ENCODE measurements at regions not wholly inside any gene's neighbourhood (a gene's known extent, or its start where the extent isn't known, plus 50 kb on each side); places are given as distances from the start of the nearest gene placed in this dataset.

DNA sequence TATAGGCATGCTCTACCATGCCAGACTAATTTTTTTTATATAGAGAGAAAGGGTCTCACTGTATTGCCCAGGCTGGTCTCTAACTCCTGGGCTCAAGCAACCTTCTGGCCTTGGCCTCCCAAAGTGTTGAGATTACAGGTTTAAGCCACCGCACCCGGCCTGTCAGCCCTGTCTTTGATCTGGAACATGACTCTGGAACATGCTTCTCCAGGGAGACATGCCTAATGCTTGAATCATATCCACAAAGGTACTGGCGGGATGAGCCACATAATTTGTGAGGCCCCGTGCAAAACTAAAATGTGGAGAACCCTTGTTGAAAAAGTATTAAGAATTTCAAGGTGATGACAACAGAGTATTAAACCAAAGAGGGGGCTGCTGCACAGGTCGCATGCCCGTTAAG is 282.8 kb downstream of the ARHGAP12 start:
- H3K9me3 ChIP-seq (ENCODE audit: insufficient read depth, low read depth, low read length), result no peaks in the 10 kb centered on the region
- Mint-ChIP-seq H3K36me3 (ENCODE audit: low read depth, unreplicated experiment) (no peaks in the 10 kb centered on the region), H3K27ac (ENCODE audit: unreplicated experiment) (no peak overlapping the region), H3K27me3 (ENCODE audit: low read depth, unreplicated experiment) (peaks cover 2% of the 10 kb centered on the region), H3K4me1 (ENCODE audit: low read depth, unreplicated experiment) (peaks cover 16% of the 10 kb centered on the region), H3K9me3 (ENCODE audit: unreplicated experiment) (peaks cover 11% of the 10 kb centered on the region), H3K4me3 (ENCODE audit: unreplicated experiment) (no peak overlapping the region)
- H3K9ac ChIP-seq (ENCODE audit: low read length), result no peak overlapping the region
- no peak for TF ChIP-seq EZH2 (IDR thresholded peaks at IDR 0.05; ENCODE audit: insufficient read depth, low read length)
- TF ChIP-seq, protein P1, sequence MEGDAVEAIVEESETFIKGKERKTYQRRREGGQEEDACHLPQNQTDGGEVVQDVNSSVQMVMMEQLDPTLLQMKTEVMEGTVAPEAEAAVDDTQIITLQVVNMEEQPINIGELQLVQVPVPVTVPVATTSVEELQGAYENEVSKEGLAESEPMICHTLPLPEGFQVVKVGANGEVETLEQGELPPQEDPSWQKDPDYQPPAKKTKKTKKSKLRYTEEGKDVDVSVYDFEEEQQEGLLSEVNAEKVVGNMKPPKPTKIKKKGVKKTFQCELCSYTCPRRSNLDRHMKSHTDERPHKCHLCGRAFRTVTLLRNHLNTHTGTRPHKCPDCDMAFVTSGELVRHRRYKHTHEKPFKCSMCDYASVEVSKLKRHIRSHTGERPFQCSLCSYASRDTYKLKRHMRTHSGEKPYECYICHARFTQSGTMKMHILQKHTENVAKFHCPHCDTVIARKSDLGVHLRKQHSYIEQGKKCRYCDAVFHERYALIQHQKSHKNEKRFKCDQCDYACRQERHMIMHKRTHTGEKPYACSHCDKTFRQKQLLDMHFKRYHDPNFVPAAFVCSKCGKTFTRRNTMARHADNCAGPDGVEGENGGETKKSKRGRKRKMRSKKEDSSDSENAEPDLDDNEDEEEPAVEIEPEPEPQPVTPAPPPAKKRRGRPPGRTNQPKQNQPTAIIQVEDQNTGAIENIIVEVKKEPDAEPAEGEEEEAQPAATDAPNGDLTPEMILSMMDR (IDR thresholded peaks at IDR 0.05; ENCODE audit: insufficient read depth, low read depth, low read length), result no peak
- no peak overlapping the region for H3K27ac ChIP-seq (ENCODE audit: low read depth, low read length)
- DNase-seq (ENCODE audit: low read depth) (peak; percentile 58), FAIRE-seq (no peak)
- H2AFZ ChIP-seq (ENCODE audit: low read depth, low read length), result no peak overlapping the region
- H3K4me3 ChIP-seq (ENCODE audit: insufficient read depth, low read depth, low read length), result no peak overlapping the region
- H3K36me3 ChIP-seq (ENCODE audit: insufficient read depth, low read length), result no peaks in the 10 kb centered on the region
- no peak overlapping the region for H3K4me2 ChIP-seq (ENCODE audit: low read length)
- peaks cover 24% of the 10 kb centered on the region for H3K4me1 ChIP-seq (ENCODE audit: insufficient read depth, low read length)
- H4K20me1 ChIP-seq (ENCODE audit: insufficient read depth, low read length), result no peaks in the 10 kb centered on the region
- H3K27me3 ChIP-seq (ENCODE audit: insufficient read depth, low read length), result no peaks in the 10 kb centered on the region
- H3K79me2 ChIP-seq (ENCODE audit: insufficient read depth, low read length), result no peaks in the 10 kb centered on the region

DNA sequence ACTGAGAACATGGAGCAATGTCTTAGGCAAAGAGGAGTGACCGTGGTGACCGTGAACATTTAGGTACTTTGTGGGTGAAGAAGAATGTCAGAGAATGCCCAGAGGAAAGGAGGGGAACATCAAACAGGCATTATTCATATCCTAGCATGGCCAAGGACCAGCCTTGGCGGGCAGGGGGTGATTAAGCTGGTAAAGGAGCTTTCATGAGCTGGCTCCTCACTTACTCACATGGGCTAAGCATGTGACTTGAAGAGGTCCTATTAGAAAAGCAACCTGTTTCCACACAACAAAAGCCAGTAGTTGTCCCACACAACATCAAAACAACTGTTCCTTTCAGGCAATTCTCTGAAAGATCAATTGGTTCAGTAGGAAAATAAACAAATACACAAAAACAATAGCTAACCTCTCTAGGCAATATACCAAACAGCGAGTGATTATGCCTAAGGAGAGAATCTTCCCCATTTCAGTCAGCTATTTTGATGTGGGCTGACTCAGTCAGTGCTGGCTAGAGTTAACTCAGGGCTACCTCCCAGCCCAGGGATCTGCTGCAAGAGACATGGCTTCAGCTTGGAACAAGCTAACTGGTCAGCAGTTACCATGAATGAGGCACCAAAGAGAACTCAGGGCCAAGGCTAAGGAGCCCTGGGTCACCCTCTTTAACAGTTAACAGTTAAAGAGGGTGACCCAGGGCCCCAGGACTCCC is 283.5 kb downstream of the ARHGAP12 start:
- peak; percentile 59 for FAIRE-seq
- Histone ChIP-seq H3K9me3 (ENCODE audit: insufficient read depth, low read depth, low read length) (no peaks in the 10 kb centered on the region), H4K20me1 (ENCODE audit: insufficient read depth, low read length) (no peaks in the 10 kb centered on the region), H3K9ac (ENCODE audit: low read length) (no peak overlapping the region), H2AFZ (ENCODE audit: low read depth, low read length) (no peak overlapping the region), H3K79me2 (ENCODE audit: insufficient read depth, low read length) (no peaks in the 10 kb centered on the region), H3K27ac (ENCODE audit: low read depth, low read length) (no peak overlapping the region), H3K36me3 (ENCODE audit: insufficient read depth, low read length) (no peaks in the 10 kb centered on the region), H3K4me1 (ENCODE audit: insufficient read depth, low read length) (peaks cover 21% of the 10 kb centered on the region), H3K27me3 (ENCODE audit: insufficient read depth, low read length) (no peaks in the 10 kb centered on the region), H3K4me2 (ENCODE audit: low read length) (no peak overlapping the region), H3K4me3 (ENCODE audit: insufficient read depth, low read depth, low read length) (no peak overlapping the region)
- H3K27ac Mint-ChIP-seq (ENCODE audit: unreplicated experiment), result no peak overlapping the region
- H3K4me3 Mint-ChIP-seq (ENCODE audit: unreplicated experiment), result no peak overlapping the region
- no peaks in the 10 kb centered on the region for H3K36me3 Mint-ChIP-seq (ENCODE audit: low read depth, unreplicated experiment)
- peak; percentile 42 for DNase-seq (ENCODE audit: low read depth)
- peaks cover 12% of the 10 kb centered on the region for H3K4me1 Mint-ChIP-seq (ENCODE audit: low read depth, unreplicated experiment)
- H3K9me3 Mint-ChIP-seq (ENCODE audit: unreplicated experiment), result peaks cover 13% of the 10 kb centered on the region
- TF ChIP-seq, protein P1 (IDR thresholded peaks at IDR 0.05; ENCODE audit: insufficient read depth, low read depth, low read length), result no peak
- TF ChIP-seq EZH2 (IDR thresholded peaks at IDR 0.05; ENCODE audit: insufficient read depth, low read length), result no peak
- peaks cover 2% of the 10 kb centered on the region for H3K27me3 Mint-ChIP-seq (ENCODE audit: low read depth, unreplicated experiment)

GRCh38 chr10:31642281-31642680 is 286.4 kb downstream of the ARHGAP12 start:
- no peak for FAIRE-seq

More at GRCh38 chr10:31642281-31642680, 286.4 kb downstream of the ARHGAP12 start:
- Mint-ChIP-seq H3K27ac (ENCODE audit: unreplicated experiment) (no peak overlapping the region), H3K36me3 (ENCODE audit: low read depth, unreplicated experiment) (no peaks in the 10 kb centered on the region), H3K27me3 (ENCODE audit: low read depth, unreplicated experiment) (peaks cover 2% of the 10 kb centered on the region), H3K4me1 (ENCODE audit: low read depth, unreplicated experiment) (peaks cover 6% of the 10 kb centered on the region), H3K9me3 (ENCODE audit: unreplicated experiment) (peaks cover 13% of the 10 kb centered on the region), H3K4me3 (ENCODE audit: unreplicated experiment) (no peak overlapping the region)
- Histone ChIP-seq H3K9ac (ENCODE audit: low read length) (no peak overlapping the region), H3K27ac (ENCODE audit: low read depth, low read length) (no peak overlapping the region), H3K4me2 (ENCODE audit: low read length) (no peak overlapping the region), H3K9me3 (ENCODE audit: insufficient read depth, low read depth, low read length) (no peaks in the 10 kb centered on the region), H3K79me2 (ENCODE audit: insufficient read depth, low read length) (no peaks in the 10 kb centered on the region), H3K36me3 (ENCODE audit: insufficient read depth, low read length) (no peaks in the 10 kb centered on the region), H2AFZ (ENCODE audit: low read depth, low read length) (no peak overlapping the region), H3K4me3 (ENCODE audit: insufficient read depth, low read depth, low read length) (no peak overlapping the region), H4K20me1 (ENCODE audit: insufficient read depth, low read length) (no peaks in the 10 kb centered on the region), H3K27me3 (ENCODE audit: insufficient read depth, low read length) (no peaks in the 10 kb centered on the region), H3K4me1 (ENCODE audit: insufficient read depth, low read length) (peaks cover 15% of the 10 kb centered on the region)
- DNase-seq (ENCODE audit: low read depth), result no peak
- TF ChIP-seq, protein P1 (IDR thresholded peaks at IDR 0.05; ENCODE audit: insufficient read depth, low read depth, low read length), result no peak
- no peak for TF ChIP-seq EZH2 (IDR thresholded peaks at IDR 0.05; ENCODE audit: insufficient read depth, low read length)

Measured in astrocyte (in vitro differentiated cells and primary cell).